Neural crest cell (in vitro differentiated cells): ENCODE measurements at regions not wholly inside any gene's neighbourhood (a gene's known extent, or its start where the extent isn't known, plus 50 kb on each side); places are given as distances from the start of the nearest gene placed in this dataset.

Experiments
- DNase-seq: peaks from one replicate; pipeline ENCODE4 v3.0.0; 2021; ENCODE audit warnings: low read depth, mixed read lengths, low spot score
- H3K27ac Mint-ChIP-seq: one replicate; pipeline ENCODE4 v1.8.0; 2021; ENCODE audit warnings: mild to moderate bottlenecking, mixed read lengths; ENCODE audit not compliant: unreplicated experiment
- H3K27me3 Mint-ChIP-seq: 2 replicates; pipeline ENCODE4 v1.8.0; 2021; ENCODE audit warnings: low read depth, mild to moderate bottlenecking, mixed read lengths
- H3K36me3 Mint-ChIP-seq: 2 replicates; pipeline ENCODE4 v1.8.0; 2021; ENCODE audit warnings: low read depth, mild to moderate bottlenecking, mixed read lengths
- H3K4me1 Mint-ChIP-seq: 2 replicates; pipeline ENCODE4 v1.8.0; 2021; ENCODE audit warnings: mixed read lengths
- H3K4me3 Mint-ChIP-seq: one replicate; pipeline ENCODE4 v1.8.0; 2021; ENCODE audit warnings: mild to moderate bottlenecking, mixed read lengths
- H3K9me3 Mint-ChIP-seq: 2 replicates; pipeline ENCODE4 v1.8.0; 2021; ENCODE audit warnings: mixed read lengths
- TF ChIP-seq, protein P1 (sequence below): fragments of 200-600 bp; sonication (generic); conservative IDR thresholded peaks from 2 replicates; pipeline ENCODE4 v1.5.0; 2021; ENCODE audit warnings: antibody characterized with exemption, mild to moderate bottlenecking

DNA sequence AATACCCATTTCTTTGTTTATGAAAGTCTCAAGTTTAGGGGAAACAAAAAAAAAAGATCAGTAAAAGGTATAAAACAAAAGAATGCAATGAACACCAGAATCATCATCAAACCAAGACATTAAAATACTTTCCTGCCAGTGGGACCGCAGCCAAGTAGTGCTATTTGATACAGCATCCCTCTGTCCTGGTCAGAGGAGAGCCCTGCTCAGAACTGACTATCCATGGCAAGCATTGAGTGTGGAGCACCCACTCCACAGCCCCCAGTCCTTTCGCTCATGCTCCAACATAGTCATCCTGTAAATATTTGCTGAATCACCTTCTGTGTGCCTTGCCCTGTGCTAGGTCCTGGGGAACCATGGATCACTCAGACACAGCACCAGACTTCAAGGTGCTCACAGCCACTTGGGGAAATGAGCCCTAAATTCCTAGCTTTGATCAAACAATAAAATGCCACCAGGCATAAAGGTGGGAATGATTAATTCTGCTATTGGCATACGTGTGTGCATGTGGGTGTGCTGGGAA lies 213.6 kb upstream of the TBX20 start:
- no peak overlapping the region for H3K4me3 Mint-ChIP-seq
- no peaks in the 10 kb centered on the region for H3K4me1 Mint-ChIP-seq
- no peak for DNase-seq
- no peaks in the 10 kb centered on the region for H3K27me3 Mint-ChIP-seq
- TF ChIP-seq, protein P1, sequence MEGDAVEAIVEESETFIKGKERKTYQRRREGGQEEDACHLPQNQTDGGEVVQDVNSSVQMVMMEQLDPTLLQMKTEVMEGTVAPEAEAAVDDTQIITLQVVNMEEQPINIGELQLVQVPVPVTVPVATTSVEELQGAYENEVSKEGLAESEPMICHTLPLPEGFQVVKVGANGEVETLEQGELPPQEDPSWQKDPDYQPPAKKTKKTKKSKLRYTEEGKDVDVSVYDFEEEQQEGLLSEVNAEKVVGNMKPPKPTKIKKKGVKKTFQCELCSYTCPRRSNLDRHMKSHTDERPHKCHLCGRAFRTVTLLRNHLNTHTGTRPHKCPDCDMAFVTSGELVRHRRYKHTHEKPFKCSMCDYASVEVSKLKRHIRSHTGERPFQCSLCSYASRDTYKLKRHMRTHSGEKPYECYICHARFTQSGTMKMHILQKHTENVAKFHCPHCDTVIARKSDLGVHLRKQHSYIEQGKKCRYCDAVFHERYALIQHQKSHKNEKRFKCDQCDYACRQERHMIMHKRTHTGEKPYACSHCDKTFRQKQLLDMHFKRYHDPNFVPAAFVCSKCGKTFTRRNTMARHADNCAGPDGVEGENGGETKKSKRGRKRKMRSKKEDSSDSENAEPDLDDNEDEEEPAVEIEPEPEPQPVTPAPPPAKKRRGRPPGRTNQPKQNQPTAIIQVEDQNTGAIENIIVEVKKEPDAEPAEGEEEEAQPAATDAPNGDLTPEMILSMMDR, result no peak
- H3K9me3 Mint-ChIP-seq, result no peaks in the 10 kb centered on the region
- no peaks in the 10 kb centered on the region for H3K36me3 Mint-ChIP-seq
- H3K27ac Mint-ChIP-seq, result no peak overlapping the region

DNA sequence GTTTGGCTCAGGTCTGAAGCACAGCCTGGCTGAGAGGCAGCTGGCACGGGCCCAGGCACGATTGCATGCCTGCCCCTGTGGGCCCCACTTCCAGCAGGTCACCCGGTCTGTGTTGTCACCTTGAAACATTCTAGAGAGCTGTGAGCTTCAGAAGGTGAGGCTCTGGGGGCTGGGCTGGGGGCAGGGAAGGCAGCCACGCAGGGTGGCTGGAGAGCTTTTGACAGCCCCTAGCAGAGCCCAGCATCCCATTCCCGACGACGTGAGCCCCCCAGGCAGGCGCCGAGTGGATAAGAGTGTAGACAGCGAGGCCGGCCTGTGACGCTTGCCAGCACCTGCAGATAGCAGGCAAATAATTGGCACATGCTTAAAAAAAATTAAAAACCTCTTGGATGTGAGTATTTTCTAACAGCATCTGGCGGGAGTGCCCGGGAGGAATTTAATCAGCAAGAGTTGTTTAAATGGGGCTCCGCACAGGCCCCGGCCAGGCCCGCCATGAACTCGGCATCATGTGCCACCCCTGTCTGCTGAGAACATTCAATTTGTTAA lies 212.0 kb upstream of the TBX20 start:
- TF ChIP-seq, protein P1, result no peak
- H3K36me3 Mint-ChIP-seq, result no peaks in the 10 kb centered on the region
- H3K27ac Mint-ChIP-seq, result no peak overlapping the region
- peaks cover 3% of the 10 kb centered on the region for H3K27me3 Mint-ChIP-seq
- no peak for DNase-seq
- peaks cover 3% of the 10 kb centered on the region for H3K9me3 Mint-ChIP-seq
- H3K4me3 Mint-ChIP-seq, result no peak overlapping the region
- H3K4me1 Mint-ChIP-seq, result no peaks in the 10 kb centered on the region

DNA sequence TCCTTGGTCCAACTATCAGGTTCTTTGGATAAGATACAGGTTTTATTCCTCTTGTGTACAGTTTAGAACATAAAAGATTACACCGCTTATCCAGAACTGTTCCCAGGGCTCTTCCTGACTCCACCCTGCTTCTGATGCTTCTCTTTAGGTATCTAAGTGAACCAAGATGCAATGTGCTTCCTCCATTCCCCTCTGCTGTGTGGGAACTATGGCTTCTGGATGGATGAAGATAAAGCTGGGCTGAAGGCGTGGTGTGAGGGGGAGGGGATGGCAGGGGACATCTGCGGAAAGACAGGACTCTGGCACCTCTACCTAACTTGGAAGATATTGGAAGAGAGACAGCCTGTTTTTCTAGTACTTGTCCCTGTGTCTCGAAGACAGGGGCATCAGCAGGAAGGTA lies 209.9 kb upstream of the TBX20 start:
- Mint-ChIP-seq H3K4me3 (no peak overlapping the region), H3K36me3 (no peaks in the 10 kb centered on the region), H3K27me3 (peaks cover 3% of the 10 kb centered on the region), H3K4me1 (no peaks in the 10 kb centered on the region), H3K27ac (no peak overlapping the region), H3K9me3 (peaks cover 3% of the 10 kb centered on the region)
- no peak for DNase-seq
- TF ChIP-seq, protein P1, result no peak

DNA sequence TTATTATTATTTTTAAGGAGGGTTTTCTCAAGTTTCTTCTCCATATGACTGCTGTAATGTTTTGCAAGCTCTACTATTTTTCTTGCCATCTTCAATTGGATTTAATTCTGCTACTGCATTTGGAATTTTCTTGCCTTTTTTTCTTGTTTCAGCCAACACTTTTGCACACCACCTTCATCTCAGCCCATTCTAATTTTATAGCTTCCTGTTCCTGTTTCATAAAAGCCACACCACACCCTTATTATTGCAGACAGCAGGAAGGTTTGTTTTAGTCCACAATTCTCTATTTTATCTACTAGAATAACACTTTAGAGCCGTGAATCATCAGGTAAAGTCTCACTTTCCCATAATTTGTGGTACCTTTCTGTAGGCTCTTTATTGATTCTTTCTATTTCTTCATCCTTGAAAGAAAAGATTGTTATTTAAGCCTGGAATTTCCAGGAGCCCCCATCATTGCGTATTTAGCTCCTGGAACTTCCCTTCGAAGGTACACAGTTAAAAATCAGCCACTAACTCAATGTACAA lies 209.3 kb upstream of the TBX20 start:
- H3K27me3 Mint-ChIP-seq, result peaks cover 3% of the 10 kb centered on the region
- DNase-seq, result no peak
- H3K4me1 Mint-ChIP-seq, result no peaks in the 10 kb centered on the region
- TF ChIP-seq, protein P1, result no peak
- H3K4me3 Mint-ChIP-seq, result no peak overlapping the region
- no peak overlapping the region for H3K27ac Mint-ChIP-seq
- no peaks in the 10 kb centered on the region for H3K36me3 Mint-ChIP-seq
- peaks cover 8% of the 10 kb centered on the region for H3K9me3 Mint-ChIP-seq

DNA sequence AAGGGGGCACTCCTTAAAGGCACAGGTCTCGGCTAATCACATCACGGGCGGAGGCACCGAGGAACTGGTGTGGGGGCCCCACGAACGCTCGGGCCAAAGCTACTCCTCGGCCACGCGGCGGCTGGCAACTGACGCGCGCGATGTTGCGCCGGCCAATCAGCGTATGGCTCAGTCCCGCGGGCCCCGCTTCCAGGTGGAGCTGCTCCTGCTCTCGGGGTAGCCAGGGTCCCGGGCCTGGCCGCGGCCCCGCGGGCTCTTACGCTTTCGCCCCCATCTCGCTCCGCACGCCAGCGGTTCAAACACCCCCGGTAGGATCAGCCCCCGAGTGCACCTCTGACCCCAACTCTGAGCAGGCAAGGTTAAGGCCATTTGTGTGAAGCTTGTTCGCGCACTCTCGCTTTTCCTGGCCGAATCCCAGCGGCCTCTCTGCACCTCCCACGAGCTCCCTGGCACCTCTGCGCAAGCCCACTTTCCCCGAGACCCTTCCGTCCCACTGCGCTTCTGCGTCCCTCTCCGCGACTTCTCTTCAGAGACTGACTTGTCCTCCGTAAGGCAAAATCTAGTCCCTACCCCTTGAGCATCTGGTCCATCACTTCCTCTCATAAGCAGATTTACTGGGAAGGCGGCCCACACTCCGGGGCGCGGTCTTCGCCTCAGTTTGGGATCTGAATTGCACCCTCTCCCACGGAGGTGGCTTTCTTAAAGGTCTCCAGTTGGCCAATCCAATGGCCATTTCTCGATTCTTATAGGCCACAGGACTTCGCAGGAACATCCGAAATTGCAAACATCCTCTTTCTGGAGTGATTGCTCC lies 200.9 kb upstream of the TBX20 start:
- DNase-seq, result no peak
- Mint-ChIP-seq H3K4me3 (no peak overlapping the region), H3K4me1 (peaks cover 5% of the 10 kb centered on the region), H3K9me3 (peaks cover 16% of the 10 kb centered on the region), H3K27me3 (no peaks in the 10 kb centered on the region), H3K36me3 (peaks cover 2% of the 10 kb centered on the region), H3K27ac (no peak overlapping the region)
- TF ChIP-seq, protein P1, result no peak
